HEK293 (cell line): ENCODE measurements at regions not wholly inside any gene's neighbourhood (a gene's known extent, or its start where the extent isn't known, plus 50 kb on each side); places are given as distances from the start of the nearest gene placed in this dataset.

Source experiments
- CTCF ChIA-PET: fragments of 350-600 bp; formaldehyde crosslinking; extraction: SDS; loops from one replicate; lab custom pipeline; 2021; ENCODE audit warnings: antibody characterized with exemption; lab: Yijun Ruan, JAX
- POLR2A ChIA-PET: fragments of 300-600 bp; formaldehyde crosslinking; extraction: SDS; loops from one replicate; lab custom pipeline; 2020; ENCODE audit warnings: antibody characterized with exemption, inconsistent platforms; lab: Yijun Ruan, JAX
- H3K27ac ChIP-seq: fragments of 200-500 bp; sonication (Bioruptor generic); 2 replicates; pipeline ENCODE4 v1.5.1; 2014; ENCODE audit warnings: low read depth, low read length, control low read depth, inconsistent platforms; ENCODE audit errors: extremely low read depth
- H3K36me3 ChIP-seq, 2 experiments: fragments of 200-500 bp in 1 of 2; sonication (Bioruptor generic) in 1 of 2; 1 replicate in 1 of 2; 2 replicates in 1 of 2; pipeline ENCODE4 v1.5.1; 2014 to 2017; ENCODE audit warnings: inconsistent platforms in 2 of 2, low read length in 2 of 2; ENCODE audit not compliant: control insufficient read depth in 2 of 2, insufficient read depth in 1 of 2
- H3K4me1 ChIP-seq: fragments of 200-500 bp; sonication (Bioruptor generic); 2 replicates; pipeline ENCODE4 v1.5.1; 2014; ENCODE audit warnings: mild to moderate bottlenecking, low read length, inconsistent platforms; ENCODE audit not compliant: control insufficient read depth, insufficient read depth
- H3K4me3 ChIP-seq: 2 replicates; pipeline ENCODE4 v1.5.1; 2011; ENCODE audit warnings: low read depth, mild to moderate bottlenecking, control low read depth, low read length, moderate library complexity
- H3K9me3 ChIP-seq: fragments of 200-500 bp; sonication (Bioruptor generic); 2 replicates; pipeline ENCODE4 v1.5.1; 2014; ENCODE audit warnings: low read depth, low read length, inconsistent platforms; ENCODE audit not compliant: control insufficient read depth, insufficient read depth
- INSM2 ChIP-seq: fragments of 450-650 bp; formaldehyde crosslinking; IDR thresholded peaks from 2 replicates; pipeline ENCODE4 v1.5.1; 2016; ENCODE audit warnings: missing biosample characterization, missing genetic modification characterization
- PRDM4 ChIP-seq: fragments of 450-650 bp; formaldehyde crosslinking; IDR thresholded peaks from 2 replicates; pipeline ENCODE4 v1.5.1; 2017; ENCODE audit warnings: missing biosample characterization, missing genetic modification characterization
- REPIN1 ChIP-seq: fragments of 450-650 bp; formaldehyde crosslinking; IDR thresholded peaks from 2 replicates; pipeline ENCODE4 v1.5.1; 2017; ENCODE audit warnings: missing biosample characterization, missing genetic modification characterization, low read depth
- SP7 ChIP-seq: fragments of 450-650 bp; formaldehyde crosslinking; IDR thresholded peaks from 2 replicates; pipeline ENCODE4 v1.5.1; 2016; ENCODE audit warnings: missing biosample characterization, missing genetic modification characterization
- TRIM28 ChIP-seq: IDR thresholded peaks from 2 replicates; pipeline ENCODE4 v1.6.1; 2011; ENCODE audit warnings: low read length, control low read depth, borderline replicate concordance
- ZNF132 ChIP-seq: fragments of 450-650 bp; formaldehyde crosslinking; IDR thresholded peaks from 2 replicates; pipeline ENCODE4 v1.5.1; 2017; ENCODE audit warnings: missing biosample characterization, missing genetic modification characterization, borderline replicate concordance
- ZNF19 ChIP-seq: fragments of 450-650 bp; formaldehyde crosslinking; IDR thresholded peaks from 2 replicates; pipeline ENCODE4; 2016; ENCODE audit warnings: missing biosample characterization, missing genetic modification characterization, low read depth
- ZNF223 ChIP-seq: fragments of 450-650 bp; formaldehyde crosslinking; IDR thresholded peaks from 2 replicates; pipeline ENCODE4 v1.5.1; 2016; ENCODE audit warnings: missing biosample characterization, missing genetic modification characterization
- ZNF248 ChIP-seq: fragments of 450-650 bp; formaldehyde crosslinking; IDR thresholded peaks from 2 replicates; pipeline ENCODE4 v1.5.1; 2017; ENCODE audit warnings: missing biosample characterization, missing genetic modification characterization
- ZNF473 ChIP-seq: fragments of 450-650 bp; formaldehyde crosslinking; IDR thresholded peaks from 2 replicates; pipeline ENCODE4 v1.5.1; 2017; ENCODE audit warnings: missing biosample characterization, missing genetic modification characterization
- ZNF596 ChIP-seq: fragments of 450-650 bp; IDR thresholded peaks from 2 replicates; pipeline ENCODE4 v1.5.0; 2018; ENCODE audit warnings: missing biosample characterization, mild to moderate bottlenecking, missing genetic modification characterization, moderate library complexity
- ZNF626 ChIP-seq: fragments of 450-650 bp; sonication (Bioruptor Pico); formaldehyde crosslinking; IDR thresholded peaks from 2 replicates; pipeline ENCODE4 v1.5.1; 2018; ENCODE audit warnings: missing biosample characterization, missing genetic modification characterization, inconsistent platforms
- ZNF670 ChIP-seq: fragments of 450-650 bp; formaldehyde crosslinking; IDR thresholded peaks from 2 replicates; pipeline ENCODE4 v1.5.1; 2016; ENCODE audit warnings: missing biosample characterization, missing genetic modification characterization, low read depth
- ZNF76 ChIP-seq: fragments of 450-650 bp; formaldehyde crosslinking; IDR thresholded peaks from 2 replicates; pipeline ENCODE4; 2016; ENCODE audit warnings: low read depth, missing biosample characterization, missing genetic modification characterization, borderline replicate concordance
- ZNF777 ChIP-seq: fragments of 450-650 bp; formaldehyde crosslinking; IDR thresholded peaks from 2 replicates; pipeline ENCODE4 v1.5.1; 2017; ENCODE audit warnings: missing biosample characterization, missing genetic modification characterization, borderline replicate concordance
- TF ChIP-seq, protein P1 (sequence below): fragments of 450-650 bp; formaldehyde crosslinking; IDR thresholded peaks from 2 replicates; pipeline ENCODE4 v1.5.0; 2017; ENCODE audit warnings: missing biosample characterization, missing genetic modification characterization, borderline replicate concordance

DNA sequence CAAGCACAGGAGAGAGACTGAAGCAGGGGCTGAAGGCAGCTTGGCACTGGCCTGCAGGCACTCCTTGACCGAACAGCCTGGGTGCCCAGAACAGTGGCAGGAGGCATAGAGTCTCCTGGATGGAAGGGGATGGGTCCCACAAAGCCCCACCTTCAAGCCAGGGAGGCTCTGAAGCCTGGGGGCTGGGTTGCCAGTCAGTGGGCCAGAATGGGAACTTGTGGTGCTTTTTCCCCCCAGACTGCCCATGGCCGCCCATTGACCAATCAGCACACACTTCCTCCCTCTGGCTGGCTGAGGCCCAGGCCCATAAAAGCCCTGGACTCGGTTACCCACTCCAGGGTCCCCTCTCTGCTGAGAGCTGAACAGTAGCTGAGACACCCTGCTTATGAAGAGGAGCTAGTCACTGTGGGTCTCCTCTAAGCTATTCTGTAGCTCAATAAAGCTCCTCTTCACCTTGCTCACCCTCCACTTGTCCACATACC is 109.6 kb downstream of the ELAPOR2 start:
- ChIA-PET POLR2A (no interaction called here), CTCF (no interaction called here)
- no peak overlapping the region for H3K27ac ChIP-seq
- no peaks in the 10 kb centered on the region for H3K9me3 ChIP-seq
- TF ChIP-seq ZNF132 (no peak), ZNF473 (no peak)
- TF ChIP-seq, protein P1, sequence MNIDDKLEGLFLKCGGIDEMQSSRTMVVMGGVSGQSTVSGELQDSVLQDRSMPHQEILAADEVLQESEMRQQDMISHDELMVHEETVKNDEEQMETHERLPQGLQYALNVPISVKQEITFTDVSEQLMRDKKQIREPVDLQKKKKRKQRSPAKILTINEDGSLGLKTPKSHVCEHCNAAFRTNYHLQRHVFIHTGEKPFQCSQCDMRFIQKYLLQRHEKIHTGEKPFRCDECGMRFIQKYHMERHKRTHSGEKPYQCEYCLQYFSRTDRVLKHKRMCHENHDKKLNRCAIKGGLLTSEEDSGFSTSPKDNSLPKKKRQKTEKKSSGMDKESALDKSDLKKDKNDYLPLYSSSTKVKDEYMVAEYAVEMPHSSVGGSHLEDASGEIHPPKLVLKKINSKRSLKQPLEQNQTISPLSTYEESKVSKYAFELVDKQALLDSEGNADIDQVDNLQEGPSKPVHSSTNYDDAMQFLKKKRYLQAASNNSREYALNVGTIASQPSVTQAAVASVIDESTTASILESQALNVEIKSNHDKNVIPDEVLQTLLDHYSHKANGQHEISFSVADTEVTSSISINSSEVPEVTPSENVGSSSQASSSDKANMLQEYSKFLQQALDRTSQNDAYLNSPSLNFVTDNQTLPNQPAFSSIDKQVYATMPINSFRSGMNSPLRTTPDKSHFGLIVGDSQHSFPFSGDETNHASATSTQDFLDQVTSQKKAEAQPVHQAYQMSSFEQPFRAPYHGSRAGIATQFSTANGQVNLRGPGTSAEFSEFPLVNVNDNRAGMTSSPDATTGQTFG: no peak
- no peak overlapping the region for H3K4me3 ChIP-seq
- H3K4me1 ChIP-seq: no peaks in the 10 kb centered on the region
- no peaks in the 10 kb centered on the region for H3K36me3 ChIP-seq

DNA sequence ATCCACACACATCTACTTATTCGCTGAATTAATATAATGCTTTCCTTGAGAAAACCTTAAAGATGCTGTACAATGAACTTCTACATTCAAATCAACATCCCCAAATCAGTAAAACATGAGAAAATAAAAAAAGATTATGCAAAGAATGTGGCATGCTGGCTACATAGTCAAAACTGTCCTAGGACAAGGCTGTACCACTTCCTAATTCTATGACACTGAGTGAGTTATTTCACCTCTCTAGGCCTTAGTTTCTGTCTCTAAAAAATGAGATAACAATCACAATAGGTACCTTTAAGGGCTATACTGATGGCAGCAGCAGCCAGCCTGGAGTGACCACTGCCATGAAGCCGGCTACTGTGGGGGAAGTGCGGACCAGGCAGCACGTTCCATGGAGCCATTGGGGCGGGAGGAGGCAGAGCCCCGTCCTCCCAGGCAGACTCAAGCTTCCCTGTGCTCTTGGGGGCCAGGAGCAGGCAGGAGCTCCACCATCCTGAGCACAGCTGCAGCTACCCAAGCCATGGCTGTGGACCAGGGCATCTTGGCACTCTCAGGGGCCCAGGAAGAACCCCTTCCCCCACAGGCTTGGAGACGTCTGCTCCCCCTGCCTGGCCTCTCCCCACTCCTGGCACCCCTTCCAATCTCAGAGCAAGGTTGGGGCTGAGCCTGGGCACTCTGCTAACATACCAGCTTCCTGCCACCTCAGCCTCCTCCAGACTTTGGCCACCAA is 110.2 kb downstream of the ELAPOR2 start:
- Histone ChIP-seq H3K4me3 (no peak overlapping the region), H3K4me1 (no peaks in the 10 kb centered on the region), H3K27ac (no peak overlapping the region), H3K36me3 (no peaks in the 10 kb centered on the region), H3K9me3 (no peaks in the 10 kb centered on the region)
- CTCF ChIA-PET: no interaction called here
- TF ChIP-seq ZNF223 (no peak), ZNF626 (tag by site-specific recombination) (no peak), SP7 (tag by site-specific recombination) (no peak), PRDM4 (tag by site-specific recombination) (no peak), ZNF777 (no peak), ZNF596 (tag by site-specific recombination) (no peak), ZNF670 (no peak), ZNF76 (tag by site-specific recombination) (no peak), ZNF248 (no peak), INSM2 (tag by site-specific recombination) (no peak), TRIM28 (no peak), ZNF19 (tag by site-specific recombination) (no peak)
- POLR2A ChIA-PET: interaction anchor here (1.4 kb wide), 1 partner anchor 203 kb away, joined by 3 read pairs; the partner anchor contains the start of gene DMTF1

DNA sequence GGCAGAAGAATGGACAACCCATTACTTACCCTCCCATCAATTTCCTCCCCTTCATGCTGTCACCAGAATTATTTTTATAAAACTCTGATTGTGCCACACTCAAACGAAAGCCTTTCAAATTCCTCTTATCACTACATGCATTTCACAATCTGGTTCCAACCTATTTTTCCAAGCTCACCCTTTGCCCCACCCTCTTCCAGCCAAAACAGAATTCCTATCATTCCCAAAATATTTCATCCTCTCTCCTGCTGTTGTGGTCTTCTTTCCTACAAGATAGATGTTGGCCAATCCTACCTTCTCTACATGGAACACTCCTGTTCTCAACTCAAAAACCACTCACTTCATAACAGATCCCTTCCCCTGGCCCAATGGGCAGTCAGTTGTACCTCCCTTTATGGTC is 111.5 kb downstream of the ELAPOR2 start:
- Histone ChIP-seq H3K4me3 (no peak overlapping the region), H3K4me1 (0 out of 2 replicates have a peak, but pooled peaks cover 2% of the 10 kb centered on the region), H3K27ac (no peak overlapping the region), H3K9me3 (no peaks in the 10 kb centered on the region), H3K36me3 (no peaks in the 10 kb centered on the region)
- POLR2A ChIA-PET: interaction anchor here (1.4 kb wide), 1 partner anchor 204 kb away, joined by 3 read pairs; the partner anchor contains the start of gene DMTF1
- CTCF ChIA-PET: interaction anchor here (1.5 kb wide), 1 partner anchor 20 kb away, joined by 3 read pairs; no protein-coding TSS in a partner anchor
- no peak for TF ChIP-seq REPIN1 (tag by site-specific recombination)
